Tibial nerve (tissue), 4 donors: ENCODE measurements at regions not wholly inside any gene's neighbourhood (a gene's known extent, or its start where the extent isn't known, plus 50 kb on each side); places are given as distances from the start of the nearest gene placed in this dataset.

ENCODE experiments used
- DNase-seq, 2 donors: peaks; one replicate each; pipeline ENCODE4 v3.0.0-alpha.2; 2019; ENCODE audit warnings: low spot score in 2 of 2
- H3K27ac ChIP-seq, 4 donors: fragments of 200-600 bp; sonication (generic) in 3 of 4; one replicate each; pipeline ENCODE4 v1.5.1; 2017 to 2019; ENCODE audit warnings: mild to moderate bottlenecking in 1 of 4
- H3K27me3 ChIP-seq, 2 donors: fragments of 200-600 bp; sonication (generic) in 1 of 2; one replicate each; pipeline versions ENCODE4 v1.5.1 to v1.6.0; 2017 to 2019
- H3K36me3 ChIP-seq, 3 donors: fragments of 200-600 bp; sonication (generic); one replicate each; pipeline ENCODE4 v1.5.1; 2018 to 2019
- H3K4me1 ChIP-seq, 4 donors: fragments of 200-600 bp; sonication (generic) in 3 of 4; one replicate each; pipeline ENCODE4 v1.5.1; 2017 to 2019
- H3K4me3 ChIP-seq, 4 donors: fragments of 200-600 bp; sonication (generic) in 3 of 4; one replicate each; pipeline ENCODE4 v1.5.1; 2017 to 2019; ENCODE audit warnings: mild to moderate bottlenecking in 1 of 4, moderate library complexity in 1 of 4
- H3K9me3 ChIP-seq, 4 donors: fragments of 200-600 bp; sonication (generic) in 3 of 4; one replicate each; pipeline ENCODE4 v1.5.1; 2017 to 2019
- CTCF ChIP-seq, 5 experiments: fragments of 200-600 bp in 3 of 5; fragments of 450-650 bp in 2 of 5; sonication (generic) in 3 of 5; IDR thresholded peaks; one replicate each; pipeline ENCODE4 v1.5.1; 2016 to 2019; ENCODE audit warnings: antibody characterized with exemption in 5 of 5, mild to moderate bottlenecking in 3 of 5, moderate library complexity in 2 of 5
- EP300 ChIP-seq, 2 donors: sonication (generic); formaldehyde crosslinking; IDR thresholded peaks; one replicate each; pipeline ENCODE4 v1.6.1; 2017; ENCODE audit warnings: antibody characterized with exemption in 2 of 2, mild to moderate bottlenecking in 1 of 2
- POLR2A ChIP-seq, 2 donors: fragments of 450-650 bp; IDR thresholded peaks; one replicate each; pipeline ENCODE4 v1.6.1; 2017; ENCODE audit warnings: antibody characterized with exemption in 2 of 2, mild to moderate bottlenecking in 2 of 2, moderate library complexity in 2 of 2
- WGBS, 2 donors: methylation state at CpG; one replicate each; pipeline ENCODE4 v1.1.5; 2018; 5-methylcytosine and 5-hydroxymethylcytosine counted together

- 88 to 91% methylated on average over 1 of the region's 1 CpG for WGBS, 2 donors
- H3K9me3 ChIP-seq = no peaks in the 10 kb centered on the region
- H3K4me1 ChIP-seq = no peaks in the 10 kb centered on the region
- no peak overlapping the region for H3K4me3 ChIP-seq
- no peaks in the 10 kb centered on the region for H3K36me3 ChIP-seq
- no peak overlapping the region for H3K27ac ChIP-seq
- H3K27me3 ChIP-seq = no peaks in the 10 kb centered on the region
- no peak for TF ChIP-seq CTCF (IDR thresholded peaks at IDR 0.05)
- no peak for DNase-seq
These were observed 441.2 kb upstream of the NR3C2 start for GRCh38 chr4:148883435-148883834.

- no peak overlapping the region for H3K27ac ChIP-seq
- no peaks in the 10 kb centered on the region for H3K36me3 ChIP-seq
These were observed 439.8 kb upstream of the NR3C2 start for GRCh38 chr4:148881860-148882643.

GRCh38 chr4:148874331-148874730 lies 432.1 kb upstream of the NR3C2 start:
- H3K27me3 ChIP-seq = no peaks in the 10 kb centered on the region
- TF ChIP-seq POLR2A (IDR thresholded peaks at IDR 0.05) (no peak), EP300 (IDR thresholded peaks at IDR 0.05) (no peak), CTCF (IDR thresholded peaks at IDR 0.05) (no peak)
- no peaks in the 10 kb centered on the region for H3K36me3 ChIP-seq
- no peaks in the 10 kb centered on the region for H3K4me1 ChIP-seq
- H3K27ac ChIP-seq = no peak overlapping the region
- no peaks in the 10 kb centered on the region for H3K9me3 ChIP-seq
- H3K4me3 ChIP-seq = no peak overlapping the region
- 16 to 56% methylated on average over 2 of the region's 2 CpGs for WGBS, 2 donors
- DNase-seq = no peak

More at GRCh38 chr4:148881860-148882643, 439.8 kb upstream of the NR3C2 start:
- no peak for DNase-seq
- TF ChIP-seq POLR2A (IDR thresholded peaks at IDR 0.05) = no peak
- no peak for TF ChIP-seq EP300 (IDR thresholded peaks at IDR 0.05)
- no peak for TF ChIP-seq CTCF (IDR thresholded peaks at IDR 0.05)
- WGBS, 2 donors = 65 to 70% methylated on average over 5 of the region's 5 CpGs
- Histone ChIP-seq H3K9me3 (no peaks in the 10 kb centered on the region), H3K4me3 (no peak overlapping the region), H3K4me1 (no peaks in the 10 kb centered on the region), H3K27me3 (no peaks in the 10 kb centered on the region)

GRCh38 chr4:148868191-148868590 lies 426.0 kb upstream of the NR3C2 start:
- 83 to 88% methylated on average over 8 of the region's 8 CpGs for WGBS, 2 donors
- DNase-seq = no peak
- Histone ChIP-seq H3K9me3 (no peaks in the 10 kb centered on the region), H3K4me3 (no peak overlapping the region), H3K4me1 (no peaks in the 10 kb centered on the region), H3K27ac (no peak overlapping the region), H3K27me3 (no peaks in the 10 kb centered on the region), H3K36me3 (no peaks in the 10 kb centered on the region)
- TF ChIP-seq POLR2A (IDR thresholded peaks at IDR 0.05) = no peak
- TF ChIP-seq CTCF (IDR thresholded peaks at IDR 0.05) = no peak
- no peak for TF ChIP-seq EP300 (IDR thresholded peaks at IDR 0.05)

- DNase-seq = no peak
- no peaks in the 10 kb centered on the region for H3K27me3 ChIP-seq
- WGBS, 2 donors = 58 to 75% methylated on average over 3 of the region's 3 CpGs
- H3K36me3 ChIP-seq = no peaks in the 10 kb centered on the region
- no peaks in the 10 kb centered on the region for H3K4me1 ChIP-seq
- H3K4me3 ChIP-seq = no peak overlapping the region
- H3K9me3 ChIP-seq = no peaks in the 10 kb centered on the region
- TF ChIP-seq EP300 (IDR thresholded peaks at IDR 0.05) = no peak
- TF ChIP-seq CTCF (IDR thresholded peaks at IDR 0.05) = no peak
- no peak for TF ChIP-seq POLR2A (IDR thresholded peaks at IDR 0.05)
- no peak overlapping the region for H3K27ac ChIP-seq
These were observed 424.5 kb upstream of the NR3C2 start for GRCh38 chr4:148866666-148867065.
